SK-N-SH treated with all-trans-retinoic acid at 6 μM for 48 hours (cell line): ENCODE measurements at regions not wholly inside any gene's neighbourhood (a gene's known extent, or its start where the extent isn't known, plus 50 kb on each side); places are given as distances from the start of the nearest gene placed in this dataset.

Experiments
- ATAC-seq: fragments of 200-7000 bp; cut with Tn5 transposase; 3 replicates; pipeline ENCODE4 v1.9.1; 2020; ENCODE audit warnings: mild to moderate bottlenecking, moderate library complexity
- ARNTL ChIP-seq: fragments of 450-650 bp; formaldehyde crosslinking; IDR thresholded peaks from 2 replicates; pipeline ENCODE4 v1.5.0; 2020; ENCODE audit warnings: low read depth, mild to moderate bottlenecking, moderate library complexity, borderline replicate concordance
- BACH2 ChIP-seq: fragments of 250-450 bp; sonication (Bioruptor Pico); IDR thresholded peaks from 2 replicates; pipeline ENCODE4 v1.9.0; 2021; ENCODE audit warnings: mild to moderate bottlenecking, borderline replicate concordance
- CREB5 ChIP-seq: fragments of 250-450 bp; sonication (Bioruptor Pico); IDR thresholded peaks from 2 replicates; pipeline ENCODE4 v1.5.1; 2020; ENCODE audit warnings: low read depth, mild to moderate bottlenecking, moderate library complexity
- CSDC2 ChIP-seq: fragments of 250-450 bp; sonication (Bioruptor Pico); IDR thresholded peaks from 2 replicates; pipeline ENCODE4 v1.5.0; 2020; ENCODE audit warnings: mild to moderate bottlenecking, moderate library complexity
- CSRNP3 ChIP-seq: fragments of 250-450 bp; sonication (Bioruptor Pico); IDR thresholded peaks from 2 replicates; pipeline ENCODE4 v1.5.1; 2021; ENCODE audit warnings: mild to moderate bottlenecking, moderate library complexity
- ESRRG ChIP-seq: fragments of 250-450 bp; sonication (Bioruptor Pico); IDR thresholded peaks from 2 replicates; pipeline ENCODE4 v1.6.1; 2021; ENCODE audit warnings: mild to moderate bottlenecking
- ISL1 ChIP-seq: fragments of 250-450 bp; sonication (Bioruptor Pico); IDR thresholded peaks from 2 replicates; pipeline ENCODE4 v2.1.2; 2022; ENCODE audit warnings: mild to moderate bottlenecking, moderate library complexity
- OSR1 ChIP-seq: fragments of 250-450 bp; sonication (Bioruptor Pico); IDR thresholded peaks from 2 replicates; pipeline ENCODE4 v1.8.0; 2022; ENCODE audit warnings: moderate library complexity, mild to moderate bottlenecking, inconsistent platforms
- PATZ1 ChIP-seq: fragments of 250-450 bp; sonication (Bioruptor Pico); IDR thresholded peaks from 2 replicates; pipeline ENCODE4 v1.8.0; 2020; ENCODE audit warnings: mild to moderate bottlenecking, moderate library complexity, borderline replicate concordance
- POU6F1 ChIP-seq: fragments of 250-450 bp; sonication (Bioruptor Pico); IDR thresholded peaks from 2 replicates; pipeline ENCODE4 v1.8.0; 2021; ENCODE audit warnings: low read depth, mild to moderate bottlenecking, moderate library complexity, borderline replicate concordance
- PPARA ChIP-seq: fragments of 250-450 bp; sonication (Bioruptor Pico); IDR thresholded peaks from 2 replicates; pipeline ENCODE4 v1.5.0; 2020; ENCODE audit warnings: mild to moderate bottlenecking, borderline replicate concordance
- SNAI2 ChIP-seq: fragments of 250-450 bp; sonication (Bioruptor Pico); IDR thresholded peaks from 2 replicates; pipeline ENCODE4 v1.5.0; 2020; ENCODE audit warnings: mild to moderate bottlenecking, moderate library complexity
- TCF4 ChIP-seq: fragments of 250-450 bp; sonication (Bioruptor Pico); IDR thresholded peaks from 2 replicates; pipeline ENCODE4 v1.8.0; 2021; ENCODE audit warnings: mild to moderate bottlenecking, moderate library complexity, borderline replicate concordance
- TOX ChIP-seq: fragments of 250-450 bp; sonication (Bioruptor Pico); IDR thresholded peaks from 2 replicates; pipeline ENCODE4 v1.8.0; 2021; ENCODE audit warnings: mild to moderate bottlenecking, moderate library complexity, borderline replicate concordance
- TSHZ2 ChIP-seq: fragments of 250-450 bp; sonication (Bioruptor Pico); IDR thresholded peaks from 2 replicates; pipeline ENCODE4 v1.5.0; 2020; ENCODE audit warnings: mild to moderate bottlenecking, moderate library complexity
- ZC3H10 ChIP-seq: fragments of 250-450 bp; sonication (Bioruptor Pico); IDR thresholded peaks from 2 replicates; pipeline ENCODE4 v1.5.1; 2021; ENCODE audit warnings: mild to moderate bottlenecking, moderate library complexity
- ZFP3 ChIP-seq: fragments of 250-450 bp; sonication (Bioruptor Pico); IDR thresholded peaks from 2 replicates; pipeline ENCODE4 v1.5.0; 2020; ENCODE audit warnings: mild to moderate bottlenecking, moderate library complexity
- ZFP30 ChIP-seq: fragments of 450-650 bp; formaldehyde crosslinking; IDR thresholded peaks from 2 replicates; pipeline ENCODE4 v1.5.0; 2022; ENCODE audit warnings: mild to moderate bottlenecking, moderate library complexity
- ZNF565 ChIP-seq: fragments of 450-650 bp; formaldehyde crosslinking; conservative IDR thresholded peaks from 2 replicates; pipeline ENCODE4 v1.5.0; 2020; ENCODE audit warnings: low read depth, mild to moderate bottlenecking, moderate library complexity
- ZNF70 ChIP-seq: fragments of 450-650 bp; formaldehyde crosslinking; IDR thresholded peaks from 2 replicates; pipeline ENCODE4 v1.5.0; 2020; ENCODE audit warnings: mild to moderate bottlenecking, moderate library complexity

GRCh38 chr10:118903691-118904090 is 125.8 kb upstream of the NANOS1 start (continued):
- TF ChIP-seq ARNTL (CRISPR knock-in tag) (no peak), ZNF565 (no peak), BACH2 (CRISPR knock-in tag) (no peak)

GRCh38 chr10:118904286-118904685 is 125.2 kb upstream of the NANOS1 start:
- ATAC-seq: no peak
- TF ChIP-seq ZC3H10 (no peak), CSRNP3 (no peak), CSDC2 (CRISPR knock-in tag) (no peak), POU6F1 (CRISPR knock-in tag) (no peak), PATZ1 (CRISPR knock-in tag) (no peak), BACH2 (CRISPR knock-in tag) (no peak), PPARA (CRISPR knock-in tag) (no peak), TSHZ2 (CRISPR knock-in tag) (no peak), TCF4 (no peak), ESRRG (no peak), OSR1 (CRISPR knock-in tag) (no peak), SNAI2 (CRISPR knock-in tag) (no peak), ZNF70 (CRISPR knock-in tag) (no peak), ISL1 (CRISPR knock-in tag) (no peak), ZFP3 (CRISPR knock-in tag) (no peak), ARNTL (CRISPR knock-in tag) (no peak), CREB5 (no peak)

- no peak for ATAC-seq
- TF ChIP-seq ARNTL (CRISPR knock-in tag) (no peak), BACH2 (CRISPR knock-in tag) (no peak), OSR1 (CRISPR knock-in tag) (no peak), TOX (CRISPR knock-in tag) (no peak), ZFP3 (CRISPR knock-in tag) (no peak), CSRNP3 (no peak), CREB5 (no peak), ZNF70 (CRISPR knock-in tag) (no peak), ESRRG (no peak), ZFP30 (CRISPR knock-in tag) (no peak), ZC3H10 (no peak), TCF4 (no peak)
- TF ChIP-seq, all 23 proteins: peak for 0
These were observed 122.5 kb upstream of the NANOS1 start for GRCh38 chr10:118907051-118907450.
